NCI-H345 treated with DMSO at 0.1 percent for 48 hours (cell line): ENCODE measurements at regions not wholly inside any gene's neighbourhood (a gene's known extent, or its start where the extent isn't known, plus 50 kb on each side); places are given as distances from the start of the nearest gene placed in this dataset.
"Not testable (repeated sequence)": the region's sequence is repeated elsewhere in the genome, so short reads cannot be mapped to it uniquely, and the experiment has no call there.

ENCODE experiments used
- DNase-seq: peaks from one replicate; lab custom pipeline; 2025; ENCODE audit not compliant: unreplicated experiment; lab: John Stamatoyannopoulos, UW

DNA sequence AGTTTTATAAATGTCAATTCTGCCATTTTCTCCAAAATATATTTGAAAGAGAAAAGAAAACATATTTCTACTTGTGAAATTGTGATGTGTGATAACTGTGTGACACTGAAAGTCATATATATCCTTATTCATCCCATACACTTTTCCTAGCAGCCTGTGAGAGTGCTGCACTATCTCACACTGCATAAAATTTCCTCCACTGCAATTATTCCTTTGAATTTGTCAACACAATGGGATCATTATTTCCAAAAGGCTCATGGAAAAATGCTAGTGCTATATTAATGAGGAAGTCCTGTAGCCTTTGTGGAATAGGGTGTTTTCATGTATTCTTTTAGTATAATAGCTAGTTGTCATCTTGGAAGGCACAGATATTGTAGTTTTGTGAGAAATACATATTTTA, 504.1 kb downstream of the RPL10L start:
- DNase-seq: no peak

DNA sequence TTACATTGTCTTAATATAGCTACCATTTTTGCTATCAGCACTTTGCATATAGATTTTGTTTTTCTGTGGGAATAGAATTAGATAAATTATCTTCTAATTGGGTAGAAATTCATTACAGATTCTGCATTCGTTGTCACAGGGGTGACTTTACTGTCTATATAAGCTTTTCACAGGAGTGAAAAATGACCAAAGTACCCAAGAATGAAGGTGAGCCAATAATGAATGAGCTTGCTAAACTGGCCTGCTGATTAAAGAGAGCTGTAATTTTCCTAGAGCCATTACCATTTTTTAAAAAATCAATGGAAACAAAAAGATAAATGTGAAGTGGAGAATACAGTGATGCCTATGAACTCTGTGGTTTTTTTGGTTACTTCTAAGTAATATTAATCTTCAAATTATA, 504.6 kb downstream of the RPL10L start:
- no peak for DNase-seq

DNA sequence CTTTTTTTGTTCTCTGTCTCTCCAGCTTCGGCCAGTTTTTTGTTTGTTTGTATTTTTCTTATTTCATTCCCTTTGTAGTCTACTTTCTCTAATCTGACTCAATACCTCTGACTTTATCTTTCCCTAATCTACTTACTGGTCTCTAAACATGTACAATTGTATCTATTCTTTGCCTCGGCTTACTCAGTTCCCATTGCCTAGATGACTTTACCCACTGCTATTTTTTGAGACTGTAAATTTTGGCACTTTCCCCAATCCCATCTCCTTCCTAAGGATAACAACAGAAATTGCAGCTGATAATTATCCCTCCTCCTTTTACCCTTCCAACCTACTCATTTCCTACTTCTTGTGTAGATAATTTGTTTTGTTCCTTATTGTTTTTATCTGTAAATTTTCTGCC, 511.1 kb downstream of the RPL10L start:
- no peak for DNase-seq

DNA sequence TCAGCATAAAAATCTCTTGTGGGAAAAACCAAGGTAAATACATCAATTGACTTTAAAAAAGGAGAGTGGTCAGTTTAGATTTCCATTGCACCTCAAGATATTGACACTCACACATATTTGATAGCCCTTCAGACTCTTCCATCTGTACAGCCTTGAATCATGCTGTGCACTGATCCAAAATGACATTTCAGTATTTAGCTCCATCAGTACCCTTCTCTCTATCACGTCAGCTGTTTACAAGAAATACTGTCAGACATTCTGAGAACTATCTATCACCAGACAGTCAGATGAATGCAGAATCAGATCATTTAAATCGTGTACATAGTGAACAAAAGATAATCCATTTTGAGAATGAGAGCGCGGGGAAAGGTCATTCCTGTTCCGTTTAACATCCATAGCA, 511.9 kb downstream of the RPL10L start:
- DNase-seq: no peak

DNA sequence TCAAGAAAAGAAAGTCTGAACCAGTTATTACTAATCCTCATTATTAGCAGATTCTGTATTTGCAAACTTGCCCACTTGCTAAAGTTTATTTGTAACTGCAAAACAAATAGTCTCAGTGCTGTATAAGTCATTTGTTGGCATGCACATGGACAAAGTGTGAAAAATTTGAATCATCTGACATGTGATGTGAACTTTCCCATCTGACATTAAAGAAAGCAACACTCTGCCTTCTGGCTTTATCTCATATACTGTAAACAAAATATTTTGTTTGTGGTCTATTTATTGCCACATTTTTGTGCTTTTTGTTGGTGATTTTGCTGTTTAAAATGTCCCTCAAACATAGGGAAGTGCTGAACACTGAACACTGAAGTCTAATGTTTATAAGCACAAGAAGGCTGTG, 513.8 kb downstream of the RPL10L start:
- no peak for DNase-seq

DNA sequence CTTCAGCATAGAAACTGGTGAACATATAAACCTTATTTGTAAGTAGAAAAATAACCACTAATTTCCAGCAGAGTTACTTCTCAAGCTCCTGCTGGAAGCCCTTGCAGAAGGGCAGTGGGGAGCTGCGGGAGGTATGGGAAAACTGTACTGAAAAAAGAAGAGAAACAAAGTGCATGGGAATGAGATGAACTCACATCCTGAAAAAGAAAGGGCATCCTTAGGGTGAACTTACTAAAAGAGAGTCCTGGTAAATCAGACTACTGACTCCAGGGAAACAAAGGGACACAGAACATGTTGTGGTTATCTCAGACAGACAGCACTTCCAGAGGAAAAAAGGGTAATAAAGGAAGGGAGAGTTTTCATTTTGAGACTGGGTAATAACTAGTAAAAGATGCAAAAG, 515.1 kb downstream of the RPL10L start:
- DNase-seq: no peak

DNA sequence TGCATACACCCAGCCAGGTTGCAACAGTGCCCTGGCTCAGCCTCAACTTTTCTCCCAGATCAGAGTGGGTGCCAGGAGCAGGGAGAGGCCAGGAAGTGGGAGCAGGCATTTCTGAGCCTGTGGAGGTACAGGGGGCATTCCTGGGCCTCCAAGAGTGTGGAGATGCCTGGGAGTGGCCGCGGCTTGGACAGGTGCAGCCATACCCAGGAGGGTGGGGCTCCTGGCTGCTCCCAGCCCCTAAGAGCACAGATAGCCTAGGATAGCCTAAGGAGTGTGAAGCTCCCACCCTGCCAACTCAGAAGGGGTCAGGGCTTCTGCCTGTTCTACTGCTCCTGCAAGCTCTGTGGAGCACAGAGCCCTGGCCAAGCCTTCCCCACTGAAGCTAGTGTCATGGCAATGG, 543.4 kb downstream of the RPL10L start:
- DNase-seq: no peak

DNA sequence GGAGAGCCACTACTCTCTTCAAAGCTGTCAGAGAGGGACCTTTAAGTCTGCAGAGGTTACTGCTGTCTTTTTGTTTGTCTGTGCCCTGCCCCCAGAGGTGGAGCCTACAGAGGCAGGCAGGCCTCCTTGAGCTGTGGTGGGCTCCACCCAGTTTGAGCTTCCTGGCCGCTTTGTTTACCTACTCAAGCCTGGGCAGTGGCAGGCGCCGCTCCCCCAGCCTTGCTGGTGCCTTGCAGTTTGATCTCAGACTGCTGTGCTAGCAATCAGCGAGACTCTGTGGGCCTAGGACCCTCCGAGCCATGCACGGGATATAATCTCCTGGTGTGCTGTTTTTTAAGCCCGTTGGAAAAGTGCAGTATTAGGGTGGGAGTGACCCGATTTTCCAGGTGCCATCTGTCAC, 550.7 kb downstream of the RPL10L start:
- DNase-seq: not testable (repeated sequence)

DNA sequence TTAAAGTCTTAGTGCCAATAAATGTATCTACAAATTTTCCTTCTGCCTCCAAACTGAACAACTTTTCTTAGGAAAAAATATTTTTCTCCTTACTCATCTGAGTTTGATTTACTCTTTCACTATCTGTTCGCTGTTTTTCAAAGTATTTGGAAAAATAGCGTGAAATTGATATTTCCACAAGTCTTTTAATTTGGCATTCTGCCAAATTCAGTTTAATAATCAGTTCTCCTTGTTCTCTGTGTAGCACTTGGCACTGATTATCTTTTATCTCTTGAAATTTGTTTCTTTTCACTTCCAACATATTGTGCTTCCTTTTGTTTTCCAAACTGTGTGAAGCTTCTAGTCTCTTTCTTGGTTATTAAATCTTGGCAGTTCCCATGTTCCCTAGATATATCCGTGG, 559.8 kb downstream of the RPL10L start:
- no peak for DNase-seq

DNA sequence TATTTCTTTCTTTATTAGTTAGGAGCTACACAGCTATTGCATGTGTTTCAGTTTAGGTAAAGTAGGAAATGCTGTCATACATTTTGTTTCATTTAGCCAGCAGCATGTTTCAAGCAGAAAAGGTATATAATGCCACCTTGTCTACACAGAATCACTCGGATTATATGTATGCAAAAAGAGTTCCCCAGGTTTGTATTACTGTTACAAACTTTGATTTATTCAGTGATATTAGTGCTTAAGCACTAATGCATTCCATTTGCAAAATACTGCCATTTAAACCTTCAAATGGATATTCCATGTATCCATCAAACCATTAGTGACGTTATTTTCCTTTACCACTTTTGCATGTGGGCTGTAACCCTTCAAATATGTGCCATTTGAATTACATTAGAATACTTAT, 564.0 kb downstream of the RPL10L start:
- no peak for DNase-seq

DNA sequence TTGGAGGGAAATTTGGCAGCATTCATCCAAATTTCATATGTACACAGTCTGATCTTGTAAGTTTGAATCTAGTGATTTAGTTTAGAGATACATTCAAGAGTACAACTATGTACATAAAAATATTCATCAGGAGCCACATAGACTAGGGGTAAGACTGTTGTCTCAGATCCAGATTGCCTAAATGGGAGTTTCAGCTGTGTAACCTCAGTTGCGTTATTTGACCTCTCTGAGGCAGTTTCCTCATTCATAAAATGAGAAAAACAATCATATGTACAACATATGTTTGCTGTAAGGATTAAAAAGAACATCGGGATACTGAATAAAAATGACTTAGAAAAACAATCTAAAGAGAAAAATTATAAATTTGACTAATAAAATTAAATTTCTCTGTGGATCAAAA, 577.5 kb downstream of the RPL10L start:
- no peak for DNase-seq

DNA sequence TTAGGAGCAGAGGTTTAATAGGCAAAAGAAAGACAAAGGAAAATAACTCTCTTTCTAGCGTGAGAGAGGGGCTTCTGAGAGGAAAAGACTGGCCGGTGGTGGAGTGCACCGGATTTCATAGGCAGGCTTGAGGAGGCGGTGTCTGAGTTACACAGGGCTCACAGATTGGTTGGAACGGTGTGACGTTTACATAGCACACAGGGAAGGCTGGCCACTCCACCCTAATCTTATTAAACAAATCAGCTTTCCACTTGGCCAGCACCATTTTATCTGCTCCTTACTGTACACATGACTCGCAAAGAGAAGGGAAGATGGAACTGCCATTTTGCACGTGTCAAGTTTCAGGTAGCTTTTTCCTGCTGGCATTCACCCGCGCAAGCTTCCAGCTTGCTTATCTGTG, 587.7 kb downstream of the RPL10L start:
- no peak for DNase-seq

DNA sequence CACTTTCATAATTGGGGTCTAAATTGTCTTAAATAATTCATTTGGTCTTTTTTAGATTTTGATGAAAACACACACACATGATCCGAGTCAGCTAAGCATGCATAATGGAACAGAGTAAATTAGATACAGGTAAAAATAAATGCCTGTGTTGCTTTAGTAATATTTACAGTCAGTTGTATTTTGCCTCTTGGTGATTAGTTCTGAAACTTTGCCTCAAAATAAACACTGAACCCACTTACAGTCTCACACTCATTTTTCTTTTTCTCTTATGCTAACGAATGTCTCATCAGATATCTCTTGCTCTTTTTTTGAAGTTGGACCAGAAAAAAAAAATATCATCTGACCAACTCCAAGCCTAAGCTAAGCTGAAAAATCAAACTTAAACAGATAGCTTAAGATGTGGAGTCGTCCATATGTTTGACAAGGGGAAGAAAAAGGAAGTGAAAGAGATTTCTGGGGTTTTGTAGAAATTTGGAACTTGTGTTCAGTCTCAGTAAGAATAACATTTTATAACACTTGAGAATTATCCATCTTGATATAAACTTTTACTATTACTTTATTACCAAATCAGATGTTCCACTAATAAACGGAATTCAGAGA, 592.5 kb downstream of the RPL10L start:
- DNase-seq: no peak

DNA sequence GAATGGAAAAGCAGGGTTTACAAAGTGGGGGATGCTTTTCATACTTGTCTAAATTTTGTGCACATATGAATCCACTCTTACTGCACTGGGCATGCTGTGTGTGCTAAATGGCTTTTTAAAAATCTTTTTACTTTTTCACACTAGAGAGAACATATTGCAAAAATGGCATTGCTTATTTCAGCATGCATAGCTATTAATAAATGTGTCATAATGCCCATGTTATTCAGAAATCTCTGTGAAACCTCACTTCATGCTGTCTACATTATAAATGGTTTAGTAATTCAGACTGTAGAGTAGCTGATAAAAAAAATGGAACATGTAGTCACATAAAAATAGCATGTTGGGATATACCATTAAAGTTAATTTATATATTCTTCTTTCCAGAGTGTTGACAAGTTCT, 593.8 kb downstream of the RPL10L start:
- no peak for DNase-seq

DNA sequence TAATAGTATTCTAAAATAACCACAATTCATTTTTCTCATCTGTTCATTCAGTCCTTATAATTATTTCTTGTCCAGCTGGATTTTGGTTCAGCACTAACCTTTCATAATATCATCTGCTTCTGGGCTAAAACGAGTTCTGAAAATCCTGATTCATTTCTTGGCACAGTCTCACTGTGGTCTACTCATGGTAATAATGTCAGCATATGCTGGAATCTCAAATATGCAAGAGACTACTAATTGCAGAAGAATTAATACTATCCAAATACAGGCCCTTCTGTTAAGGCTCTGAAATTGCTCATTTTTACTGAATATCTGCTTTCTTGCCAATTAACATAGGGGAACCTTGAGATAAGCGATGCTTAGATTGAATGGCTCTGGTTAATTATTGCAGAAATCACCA, 597.1 kb downstream of the RPL10L start:
- DNase-seq: no peak

DNA sequence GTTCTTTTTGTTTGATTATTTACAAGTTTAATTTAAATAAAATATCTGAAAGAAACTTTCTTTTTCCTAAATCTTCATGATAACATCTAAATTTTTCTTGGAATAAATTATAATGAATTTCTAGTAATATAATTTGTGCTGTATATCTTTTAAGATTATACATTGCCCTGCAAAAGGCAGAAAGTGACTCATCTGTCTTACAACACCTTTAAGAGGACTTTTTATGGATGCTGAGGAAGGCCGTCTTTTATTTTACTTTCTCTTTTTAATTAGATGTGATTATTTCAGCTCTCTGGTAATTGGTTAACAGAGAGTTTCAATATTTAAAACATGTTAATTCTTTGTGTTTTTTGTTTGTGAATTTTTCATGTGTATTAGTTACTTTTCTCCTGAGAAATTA, 598.4 kb downstream of the RPL10L start:
- DNase-seq: no peak

DNA sequence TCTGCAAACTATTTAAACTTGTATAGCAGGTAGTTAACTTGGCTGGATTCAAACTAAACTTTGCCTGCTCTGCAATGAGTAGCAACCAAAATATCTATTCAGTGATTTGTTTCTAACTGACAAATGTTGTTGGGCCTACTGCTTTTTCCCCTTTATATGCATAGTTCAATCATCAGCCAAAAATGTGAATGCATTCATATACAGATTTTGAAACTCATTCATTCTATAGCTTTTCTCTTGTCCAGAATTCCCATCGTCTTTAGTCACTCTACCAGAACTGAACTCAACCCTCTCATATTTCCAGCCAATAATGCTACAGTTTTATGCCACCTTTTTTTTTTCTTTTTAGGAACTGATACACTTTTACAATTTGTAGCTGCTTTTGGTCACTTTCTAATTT, 599.8 kb downstream of the RPL10L start:
- DNase-seq: no peak

DNA sequence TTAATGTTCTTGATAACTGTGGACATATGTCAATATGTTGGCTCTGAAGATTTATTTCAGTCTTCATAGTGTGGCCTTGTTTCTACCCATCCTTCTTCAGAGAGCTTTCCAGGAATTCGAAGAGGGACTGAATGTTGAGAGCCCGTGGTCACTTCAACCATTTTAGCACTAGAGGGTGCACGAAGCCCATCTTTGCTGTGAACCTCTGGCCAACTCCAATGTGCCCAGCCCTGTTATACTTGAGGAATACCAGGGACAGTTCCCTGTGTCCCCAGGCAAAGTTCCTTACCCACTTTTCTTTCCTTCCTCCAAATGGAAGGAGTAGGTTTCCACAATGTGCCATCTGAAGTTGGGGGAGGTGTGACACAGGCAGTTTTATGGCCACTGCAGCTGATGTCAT, 603.5 kb downstream of the RPL10L start:
- no peak for DNase-seq

DNA sequence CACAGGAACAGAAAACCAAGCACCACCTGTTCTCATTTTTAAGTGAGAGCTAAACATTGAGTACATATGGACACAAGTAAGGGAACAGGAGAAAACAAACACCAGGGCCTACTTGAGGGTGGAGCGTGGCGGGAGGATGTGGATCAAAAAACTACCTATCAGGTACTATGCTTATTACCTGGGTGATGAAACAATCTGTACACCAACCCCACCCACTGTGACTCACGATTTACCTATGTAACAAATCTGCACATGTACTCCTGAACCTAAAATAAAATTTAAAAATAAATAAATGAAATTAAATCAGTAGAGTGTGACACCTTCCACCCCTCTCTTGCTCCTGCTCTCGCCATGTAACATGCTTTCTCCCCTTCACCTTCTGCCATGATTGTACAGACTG, 615.5 kb downstream of the RPL10L start:
- no peak for DNase-seq

DNA sequence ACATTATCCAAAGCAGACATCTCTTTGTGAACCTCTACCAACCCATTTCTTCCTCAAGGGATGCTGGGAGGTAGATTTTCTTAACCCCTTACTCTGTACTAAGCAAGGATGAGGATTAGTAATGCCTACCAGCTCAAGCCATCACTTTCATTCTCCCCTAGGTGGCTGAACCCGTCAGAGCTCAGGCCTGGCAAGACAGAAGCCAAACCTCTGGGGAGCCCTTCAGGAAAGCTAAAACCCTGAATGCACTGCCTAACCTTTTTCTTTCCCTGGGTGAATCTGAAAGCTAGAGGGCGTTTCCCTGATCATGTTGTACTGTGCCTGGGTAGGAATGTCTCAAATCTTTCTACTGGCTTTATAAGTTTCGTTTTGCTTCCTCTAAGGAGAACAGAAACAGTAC, 617.3 kb downstream of the RPL10L start:
- DNase-seq: no peak

DNA sequence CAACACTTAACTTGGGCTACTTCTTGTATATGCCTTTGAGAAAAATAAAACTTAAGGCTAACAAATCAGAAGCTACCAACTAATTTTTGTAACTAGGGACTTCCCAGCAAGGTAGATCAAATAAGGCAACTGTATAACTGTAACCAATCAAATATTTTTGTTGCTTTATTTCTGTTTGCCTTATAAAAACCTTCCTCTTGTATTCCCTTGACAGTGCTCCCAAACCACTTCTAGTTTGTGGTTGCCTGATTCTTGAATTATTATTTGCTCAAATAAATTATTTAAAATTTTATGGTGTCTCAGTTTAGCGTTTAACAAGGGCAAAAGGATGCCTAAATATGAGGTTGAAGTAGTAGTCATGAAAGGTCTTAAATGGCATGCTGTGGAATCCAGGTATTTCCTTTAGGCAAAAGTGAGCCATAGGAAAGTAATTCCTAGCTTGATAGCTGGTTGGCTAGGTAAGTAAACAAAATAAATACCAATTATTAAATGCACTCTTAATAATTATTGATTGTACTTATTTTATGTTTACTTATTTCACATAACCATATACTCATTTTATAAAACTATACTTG, 632.6 kb downstream of the RPL10L start:
- no peak for DNase-seq

DNA sequence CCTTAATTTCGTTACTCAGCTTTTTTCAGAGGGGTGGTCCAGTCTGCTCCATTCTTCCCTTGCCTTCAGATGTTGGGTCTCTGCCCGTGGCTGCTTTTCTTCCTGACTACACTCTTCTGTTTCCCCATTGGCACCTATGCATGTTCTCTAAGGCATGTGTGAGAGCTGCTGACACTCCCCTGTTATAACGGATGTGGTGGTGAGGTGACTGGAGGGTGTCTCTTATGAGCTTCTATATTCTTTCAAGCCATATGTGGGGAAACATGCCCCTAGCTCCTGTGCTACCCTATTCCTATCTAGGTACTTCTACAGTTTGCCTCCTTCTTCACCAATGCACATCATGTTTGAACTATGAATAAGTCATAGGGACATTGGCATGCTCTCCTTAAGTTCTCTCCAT, 643.2 kb downstream of the RPL10L start:
- DNase-seq: no peak

DNA sequence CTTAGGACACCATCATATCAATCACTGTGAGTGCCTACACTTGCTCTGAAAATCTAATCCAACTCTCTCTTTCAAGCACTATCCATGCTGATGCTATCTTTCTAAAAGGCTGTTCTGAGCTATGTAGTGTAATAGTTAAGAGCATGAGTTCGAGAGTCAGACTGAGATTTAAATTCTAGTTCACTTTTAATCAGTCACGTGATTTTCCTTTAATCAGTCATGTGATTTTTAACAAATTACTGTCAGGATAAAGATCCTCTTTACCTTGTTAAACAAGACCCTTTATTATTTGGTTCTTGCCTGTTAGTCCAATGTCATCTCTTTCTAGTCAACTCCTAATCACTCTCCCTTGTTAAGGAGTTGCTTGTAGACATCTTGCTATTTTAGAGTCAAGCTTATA, 653.0 kb downstream of the RPL10L start:
- no peak for DNase-seq

DNA sequence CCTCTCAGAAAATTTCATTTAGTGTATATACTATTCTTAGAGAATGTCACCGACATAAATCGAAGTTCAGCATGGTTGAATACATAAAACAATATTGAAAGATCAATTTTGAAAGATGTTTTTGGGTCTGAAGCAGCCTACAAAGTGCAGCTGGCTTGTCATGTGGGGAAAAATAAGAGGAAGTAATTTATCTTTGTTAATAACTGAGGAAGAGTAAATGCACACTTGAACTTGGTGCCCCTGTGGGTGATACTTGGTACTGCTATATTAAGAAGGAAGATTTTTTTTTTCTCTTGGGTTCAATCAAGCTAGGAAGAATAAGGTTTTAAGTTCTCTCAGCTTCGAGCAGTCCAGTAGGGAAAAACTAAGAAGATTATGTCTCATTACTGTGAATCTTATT, 661.3 kb downstream of the RPL10L start:
- no peak for DNase-seq
